GM12875 (cell line): ENCODE measurements at regions not wholly inside any gene's neighbourhood (a gene's known extent, or its start where the extent isn't known, plus 50 kb on each side); places are given as distances from the start of the nearest gene placed in this dataset.

Experiments used
- H3K4me3 ChIP-seq: one replicate; pipeline ENCODE4 v1.5.1; 2011; ENCODE audit warnings: low read depth, low read length, control low read depth
- CTCF ChIP-seq: IDR thresholded peaks from 2 replicates; pipeline ENCODE4 v1.5.1; 2011; ENCODE audit warnings: low read depth, mild to moderate bottlenecking, control low read depth, inconsistent platforms, low read length, moderate library complexity, borderline replicate concordance; ENCODE audit not compliant: insufficient read depth

- no peak for TF ChIP-seq CTCF
- no peak overlapping the region for H3K4me3 ChIP-seq
These were observed 708.0 kb upstream of the SOX9 start for GRCh38 chr17:71412803-71413202.

- no peak for TF ChIP-seq CTCF
- H3K4me3 ChIP-seq = no peak overlapping the region
These were observed 706.9 kb upstream of the SOX9 start for GRCh38 chr17:71413935-71414334.

GRCh38 chr17:71417142-71417541 lies 703.7 kb upstream of the SOX9 start:
- no peak overlapping the region for H3K4me3 ChIP-seq
- no peak for TF ChIP-seq CTCF

- H3K4me3 ChIP-seq = no peak overlapping the region
- TF ChIP-seq CTCF = no peak
These were observed 697.9 kb upstream of the SOX9 start for GRCh38 chr17:71422968-71423367.

- H3K4me3 ChIP-seq = no peak overlapping the region
- no peak for TF ChIP-seq CTCF
These were observed 696.8 kb upstream of the SOX9 start for GRCh38 chr17:71423871-71424546.

GRCh38 chr17:71427801-71428200 lies 693.0 kb upstream of the SOX9 start:
- no peak for TF ChIP-seq CTCF
- H3K4me3 ChIP-seq = no peak overlapping the region

- H3K4me3 ChIP-seq = no peak overlapping the region
- TF ChIP-seq CTCF = no peak
These were observed 691.9 kb upstream of the SOX9 start for GRCh38 chr17:71428897-71429296.
